ENCODE measurements at regions not wholly inside any gene's neighbourhood (a gene's known extent, or its start where the extent isn't known, plus 50 kb on each side); places are given as distances from the start of the nearest gene placed in this dataset.

GRCh38 chr2:7468955-7469354, 551.7 kb downstream of the RNF144A start:
- Histone ChIP-seq H3K36me3 (replicated peaks; ENCODE audit: insufficient read depth, low read length) (no peaks in the 10 kb centered on the region), H3K27me3 (replicated peaks; ENCODE audit: insufficient read depth, low read length) (no peaks in the 10 kb centered on the region), H3K4me3 (ENCODE audit: low read length) (no peak overlapping the region), H2AFZ (ENCODE audit: low read length) (no peak overlapping the region), H3K9me2 (replicated peaks; ENCODE audit: insufficient read depth, low read length) (no peaks in the 10 kb centered on the region), H3K27ac (ENCODE audit: low read length) (no peak overlapping the region), H3K9ac (ENCODE audit: low read length) (no peak overlapping the region), H3F3A (ENCODE audit: insufficient read depth, low read length) (no peaks in the 10 kb centered on the region), H3K79me2 (ENCODE audit: low read length) (no peaks in the 10 kb centered on the region), H4K20me1 (ENCODE audit: insufficient read depth, low read length) (no peaks in the 10 kb centered on the region), H3K4me2 (ENCODE audit: low read depth, low read length) (no peak overlapping the region), H3K4me1 (ENCODE audit: low read length) (no peaks in the 10 kb centered on the region), H3K9me3 (replicated peaks; ENCODE audit: insufficient read depth, low read length) (no peaks in the 10 kb centered on the region)
- TF ChIP-seq EZH2phosphoT487 (IDR thresholded peaks at IDR 0.05; ENCODE audit: low read length) = no peak
- DNase-seq = no peak

- no peaks in the 10 kb centered on the region for H4K20me1 ChIP-seq (ENCODE audit: insufficient read depth, low read length)
- TF ChIP-seq EZH2 (optimal IDR thresholded peaks at IDR 0.05; ENCODE audit: low read depth, low read length) = no peak
- TF ChIP-seq EZH2phosphoT487 (IDR thresholded peaks at IDR 0.05; ENCODE audit: low read length) = no peak
- no peaks in the 10 kb centered on the region for H3K79me2 ChIP-seq (ENCODE audit: low read length)
- no peak overlapping the region for H3K4me2 ChIP-seq (ENCODE audit: low read depth, low read length)
- H3K27me3 ChIP-seq (replicated peaks; ENCODE audit: insufficient read depth, low read length) = no peaks in the 10 kb centered on the region
- no peaks in the 10 kb centered on the region for H3K4me1 ChIP-seq (ENCODE audit: low read length)
- no peak overlapping the region for H3K4me3 ChIP-seq (ENCODE audit: low read length)
- no peak overlapping the region for H2AFZ ChIP-seq (ENCODE audit: low read length)
- H3K36me3 ChIP-seq (replicated peaks; ENCODE audit: insufficient read depth, low read length) = no peaks in the 10 kb centered on the region
- DNase-seq = no peak
- no peaks in the 10 kb centered on the region for H3K9me3 ChIP-seq (replicated peaks; ENCODE audit: insufficient read depth, low read length)
- H3K27ac ChIP-seq (ENCODE audit: low read length) = no peak overlapping the region
- H3K9ac ChIP-seq (ENCODE audit: low read length) = no peak overlapping the region
- H3F3A ChIP-seq (ENCODE audit: insufficient read depth, low read length) = no peaks in the 10 kb centered on the region
- H3K9me2 ChIP-seq (replicated peaks; ENCODE audit: insufficient read depth, low read length) = no peaks in the 10 kb centered on the region
Observed at GRCh38 chr2:7471185-7471584, 554.0 kb downstream of the RNF144A start.

GRCh38 chr2:7472465-7472864, 555.3 kb downstream of the RNF144A start:
- no peaks in the 10 kb centered on the region for H3K36me3 ChIP-seq (replicated peaks; ENCODE audit: insufficient read depth, low read length)
- no peaks in the 10 kb centered on the region for H3K79me2 ChIP-seq (ENCODE audit: low read length)
- H3K4me1 ChIP-seq (ENCODE audit: low read length) = no peaks in the 10 kb centered on the region
- no peaks in the 10 kb centered on the region for H3K9me2 ChIP-seq (replicated peaks; ENCODE audit: insufficient read depth, low read length)
- no peak overlapping the region for H3K9ac ChIP-seq (ENCODE audit: low read length)
- H4K20me1 ChIP-seq (ENCODE audit: insufficient read depth, low read length) = no peaks in the 10 kb centered on the region
- H3K27me3 ChIP-seq (replicated peaks; ENCODE audit: insufficient read depth, low read length) = no peaks in the 10 kb centered on the region
- no peaks in the 10 kb centered on the region for H3F3A ChIP-seq (ENCODE audit: insufficient read depth, low read length)
- no peak overlapping the region for H3K27ac ChIP-seq (ENCODE audit: low read length)
- no peak overlapping the region for H3K4me2 ChIP-seq (ENCODE audit: low read depth, low read length)
- no peaks in the 10 kb centered on the region for H3K9me3 ChIP-seq (replicated peaks; ENCODE audit: insufficient read depth, low read length)
- no peak overlapping the region for H2AFZ ChIP-seq (ENCODE audit: low read length)
- TF ChIP-seq EZH2phosphoT487 (IDR thresholded peaks at IDR 0.05; ENCODE audit: low read length) (no peak), EZH2 (optimal IDR thresholded peaks at IDR 0.05; ENCODE audit: low read depth, low read length) (no peak), CTCF (IDR thresholded peaks at IDR 0.05; ENCODE audit: low read length) (no peak)
- DNase-seq = no peak
- H3K4me3 ChIP-seq (ENCODE audit: low read length) = no peak overlapping the region

- no peaks in the 10 kb centered on the region for H3K9me3 ChIP-seq (replicated peaks; ENCODE audit: insufficient read depth, low read length)
- no peak overlapping the region for H3K27ac ChIP-seq (ENCODE audit: low read length)
- H3F3A ChIP-seq (ENCODE audit: insufficient read depth, low read length) = no peaks in the 10 kb centered on the region
- H3K27me3 ChIP-seq (replicated peaks; ENCODE audit: insufficient read depth, low read length) = no peaks in the 10 kb centered on the region
- no peaks in the 10 kb centered on the region for H4K20me1 ChIP-seq (ENCODE audit: insufficient read depth, low read length)
- no peak overlapping the region for H3K4me2 ChIP-seq (ENCODE audit: low read depth, low read length)
- no peak overlapping the region for H2AFZ ChIP-seq (ENCODE audit: low read length)
- DNase-seq = no peak
- no peak overlapping the region for H3K4me3 ChIP-seq (ENCODE audit: low read length)
- H3K36me3 ChIP-seq (replicated peaks; ENCODE audit: insufficient read depth, low read length) = no peaks in the 10 kb centered on the region
- no peaks in the 10 kb centered on the region for H3K4me1 ChIP-seq (ENCODE audit: low read length)
- H3K9ac ChIP-seq (ENCODE audit: low read length) = no peak overlapping the region
- no peak for TF ChIP-seq CTCF (IDR thresholded peaks at IDR 0.05; ENCODE audit: low read length)
- no peaks in the 10 kb centered on the region for H3K79me2 ChIP-seq (ENCODE audit: low read length)
- H3K9me2 ChIP-seq (replicated peaks; ENCODE audit: insufficient read depth, low read length) = no peaks in the 10 kb centered on the region
Observed at GRCh38 chr2:7473135-7473771, 556.0 kb downstream of the RNF144A start.
